OCI-LY7 (cell line): ENCODE measurements at regions not wholly inside any gene's neighbourhood (a gene's known extent, or its start where the extent isn't known, plus 50 kb on each side); places are given as distances from the start of the nearest gene placed in this dataset.

ENCODE experiments used
- EZH2phosphoT487 ChIP-seq: fragments of 200-600 bp; sonication (generic); IDR thresholded peaks from 2 replicates; pipeline ENCODE4 v1.6.1; 2018; ENCODE audit warnings: low read depth, borderline replicate concordance, mild to moderate bottlenecking, mixed run types, antibody characterized with exemption, low read length, moderate library complexity, mixed read lengths
- TF ChIP-seq, protein P1 (sequence below): fragments of 200-600 bp; sonication (generic); conservative IDR thresholded peaks from 2 replicates; pipeline ENCODE4 v1.5.1; 2014; ENCODE audit warnings: mild to moderate bottlenecking, antibody characterized with exemption, low read length, moderate library complexity, mixed read lengths

DNA sequence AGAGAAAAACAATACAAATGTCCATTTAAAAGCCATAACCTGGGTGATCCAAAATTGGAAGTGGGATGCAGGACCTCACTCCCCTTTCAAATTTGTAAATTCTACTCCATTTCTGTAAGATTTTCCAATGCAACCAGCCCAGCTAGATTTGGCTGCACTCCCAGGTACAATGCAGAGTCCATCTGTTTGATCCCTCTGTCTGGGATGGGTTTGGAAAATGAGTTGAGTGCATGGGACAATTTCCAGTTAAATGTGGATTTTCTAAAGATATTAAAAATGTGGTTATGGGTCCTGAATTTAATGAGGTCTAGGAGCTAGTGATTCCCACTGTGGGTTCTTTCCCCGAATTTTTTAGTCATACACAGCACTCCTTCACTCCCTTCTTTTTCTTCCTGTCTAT lies 104.0 kb upstream of the ATP10B start:
- TF ChIP-seq, protein P1, sequence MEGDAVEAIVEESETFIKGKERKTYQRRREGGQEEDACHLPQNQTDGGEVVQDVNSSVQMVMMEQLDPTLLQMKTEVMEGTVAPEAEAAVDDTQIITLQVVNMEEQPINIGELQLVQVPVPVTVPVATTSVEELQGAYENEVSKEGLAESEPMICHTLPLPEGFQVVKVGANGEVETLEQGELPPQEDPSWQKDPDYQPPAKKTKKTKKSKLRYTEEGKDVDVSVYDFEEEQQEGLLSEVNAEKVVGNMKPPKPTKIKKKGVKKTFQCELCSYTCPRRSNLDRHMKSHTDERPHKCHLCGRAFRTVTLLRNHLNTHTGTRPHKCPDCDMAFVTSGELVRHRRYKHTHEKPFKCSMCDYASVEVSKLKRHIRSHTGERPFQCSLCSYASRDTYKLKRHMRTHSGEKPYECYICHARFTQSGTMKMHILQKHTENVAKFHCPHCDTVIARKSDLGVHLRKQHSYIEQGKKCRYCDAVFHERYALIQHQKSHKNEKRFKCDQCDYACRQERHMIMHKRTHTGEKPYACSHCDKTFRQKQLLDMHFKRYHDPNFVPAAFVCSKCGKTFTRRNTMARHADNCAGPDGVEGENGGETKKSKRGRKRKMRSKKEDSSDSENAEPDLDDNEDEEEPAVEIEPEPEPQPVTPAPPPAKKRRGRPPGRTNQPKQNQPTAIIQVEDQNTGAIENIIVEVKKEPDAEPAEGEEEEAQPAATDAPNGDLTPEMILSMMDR: no peak
- TF ChIP-seq EZH2phosphoT487: no peak
